HepG2 (cell line): ENCODE measurements at regions not wholly inside any gene's neighbourhood (a gene's known extent, or its start where the extent isn't known, plus 50 kb on each side); places are given as distances from the start of the nearest gene placed in this dataset.

Source experiments
- ATAC-seq: fragments of 200-7000 bp; cut with Tn5 transposase; 3 replicates; pipeline ENCODE4 v1.9.1; 2020; ENCODE audit warnings: mild to moderate bottlenecking, moderate library complexity
- BruUV-seq: library from RNA; stranded (reverse); fragments of 400-500 nt; replicated peaks from 2 replicates; lab custom pipeline; 2021; lab: Mats Ljungman, UMichigan
- CTCF ChIA-PET: fragments of 300-600 bp; formaldehyde crosslinking; extraction: SDS; loops from one replicate; lab custom pipeline; 2021; ENCODE audit warnings: low total read pairs, inconsistent platforms, low intra/inter-chr PET ratio; lab: Yijun Ruan, JAX
- POLR2A ChIA-PET: fragments of 350-600 bp; sonication (Branson Sonifier 250); formaldehyde crosslinking; loops from one replicate; lab custom pipeline; 2020; ENCODE audit warnings: antibody characterized with exemption, inconsistent platforms; lab: Yijun Ruan, JAX
- DNase-seq: peaks from one replicate; pipeline ENCODE4 v3.0.0-alpha.2; 2015; ENCODE audit warnings: low spot score
- FAIRE-seq: peaks from 3 replicates; lab custom pipeline; 2011; peaks lifted over from hg19 to GRCh38; lab: Jason Lieb, UNC
- H2AFZ ChIP-seq: one replicate; pipeline ENCODE4 v1.6.1; 2011; ENCODE audit warnings: low read length, inconsistent platforms
- H3K27ac ChIP-seq: fragments of 300-600 bp; 3 replicates; pipeline ENCODE4 v1.8.0; 2011; ENCODE audit warnings: mixed run types, mild to moderate bottlenecking, mixed read lengths, low read length, inconsistent platforms; ENCODE audit not compliant: insufficient read depth; ENCODE audit errors: extremely low read length
- H3K27me3 ChIP-seq, 2 experiments: fragments of 200-600 bp in 1 of 2; 2 replicates in 1 of 2; 3 replicates in 1 of 2; pipeline versions ENCODE4 v1.6.0 to v1.8.0; 2011; ENCODE audit warnings: low read length in 2 of 2, mild to moderate bottlenecking in 2 of 2, moderate library complexity in 2 of 2, inconsistent platforms in 1 of 2; ENCODE audit not compliant: insufficient read depth in 2 of 2, control insufficient read depth in 1 of 2
- H3K36me3 ChIP-seq, 2 experiments: fragments of 200-600 bp in 1 of 2; replicated peaks in 1 of 2; 2 replicates in 1 of 2; 3 replicates in 1 of 2; pipeline versions ENCODE4 v1.5.1 to v1.8.0; 2011; ENCODE audit warnings: low read length in 2 of 2, inconsistent platforms in 1 of 2; ENCODE audit not compliant: insufficient read depth in 2 of 2, control insufficient read depth in 1 of 2
- H3K4me1 ChIP-seq: 2 replicates; pipeline ENCODE4 v1.5.1; 2012; ENCODE audit warnings: low read length, inconsistent platforms; ENCODE audit not compliant: insufficient read depth
- H3K4me2 ChIP-seq: 2 replicates; pipeline ENCODE4 v1.6.0; 2011; ENCODE audit warnings: low read depth, low read length, inconsistent platforms
- H3K4me3 ChIP-seq, 3 experiments: fragments of 200-600 bp in 1 of 3; sonication (generic), shearing (Covaris generic) in 1 of 3; replicated peaks in 1 of 3; 2 replicates each; pipeline ENCODE4 v1.5.1; 2011 to 2016; ENCODE audit warnings: low read length in 3 of 3, inconsistent platforms in 2 of 3, low read depth in 2 of 3, mild to moderate bottlenecking in 2 of 3, control low read depth in 1 of 3, mixed read lengths in 1 of 3; ENCODE audit not compliant: insufficient read depth in 1 of 3
- H3K79me2 ChIP-seq: one replicate; pipeline ENCODE4 v1.6.1; 2011; ENCODE audit warnings: low read length, inconsistent platforms; ENCODE audit not compliant: insufficient read depth
- H3K9ac ChIP-seq: 2 replicates; pipeline ENCODE4 v1.6.0; 2011; ENCODE audit warnings: mild to moderate bottlenecking, low read depth, low read length, inconsistent platforms; ENCODE audit not compliant: insufficient read depth
- H3K9me3 ChIP-seq: 2 replicates; pipeline ENCODE4 v1.5.1; 2012; ENCODE audit warnings: mild to moderate bottlenecking, low read length
- H4K20me1 ChIP-seq: 2 replicates; pipeline ENCODE4 v1.6.0; 2011; ENCODE audit warnings: inconsistent platforms, mild to moderate bottlenecking, low read length, moderate library complexity; ENCODE audit not compliant: insufficient read depth
- HIC2 ChIP-seq: sonication (generic); formaldehyde crosslinking; IDR thresholded peaks from 2 replicates; pipeline ENCODE4 v1.9.0; 2022; ENCODE audit warnings: low read depth, missing genetic modification reagents
- IKZF4 ChIP-seq: sonication (generic); formaldehyde crosslinking; IDR thresholded peaks from 2 replicates; pipeline ENCODE4 v1.5.1; 2020; ENCODE audit warnings: borderline replicate concordance, mild to moderate bottlenecking, low read depth, missing genetic modification reagents; ENCODE audit errors: not compliant biosample characterization
- JDP2 ChIP-seq: sonication (generic); formaldehyde crosslinking; IDR thresholded peaks from 2 replicates; pipeline ENCODE4 v1.8.1; 2022; ENCODE audit warnings: missing genetic modification reagents, borderline replicate concordance
- KLF11 ChIP-seq: IDR thresholded peaks from 2 replicates; pipeline ENCODE4 v1.6.1; 2016; ENCODE audit warnings: missing compliant biosample characterization
- NFE2 ChIP-seq: sonication (generic); formaldehyde crosslinking; IDR thresholded peaks from 2 replicates; pipeline ENCODE4 v1.4.0; 2020; ENCODE audit warnings: missing genetic modification reagents
- NKX3-1 ChIP-seq: sonication (generic); formaldehyde crosslinking; IDR thresholded peaks from 2 replicates; pipeline ENCODE4 v1.5.0; 2020; ENCODE audit warnings: missing genetic modification reagents
- RFXAP ChIP-seq: sonication (generic); formaldehyde crosslinking; IDR thresholded peaks from 2 replicates; pipeline ENCODE4 v1.4.0; 2020; ENCODE audit warnings: missing genetic modification reagents, borderline replicate concordance
- SMC3 ChIP-seq: IDR thresholded peaks from 2 replicates; pipeline ENCODE4 v1.6.1; 2011; ENCODE audit warnings: low read length, improper control_type of control experiment
- ZBTB42 ChIP-seq: sonication (generic); formaldehyde crosslinking; IDR thresholded peaks from 2 replicates; pipeline ENCODE4 v1.5.0; 2020; ENCODE audit warnings: mild to moderate bottlenecking, missing genetic modification reagents
- ZBTB7B ChIP-seq: sonication (generic); formaldehyde crosslinking; IDR thresholded peaks from 2 replicates; pipeline ENCODE4 v1.4.0; 2020; ENCODE audit warnings: missing genetic modification reagents
- ZHX1 ChIP-seq: sonication (generic); formaldehyde crosslinking; IDR thresholded peaks from 2 replicates; pipeline ENCODE4 v1.8.1; 2022; ENCODE audit warnings: low read depth, mild to moderate bottlenecking, missing genetic modification reagents
- ZNF101 ChIP-seq: sonication (generic); formaldehyde crosslinking; IDR thresholded peaks from 2 replicates; pipeline ENCODE4 v1.4.0; 2020; ENCODE audit warnings: mild to moderate bottlenecking, low read depth, missing genetic modification reagents, borderline replicate concordance
- ZNF256 ChIP-seq: sonication (generic); formaldehyde crosslinking; conservative IDR thresholded peaks from 2 replicates; pipeline ENCODE4 v1.4.0; 2020; ENCODE audit warnings: missing genetic modification reagents
- ZNF263 ChIP-seq: sonication (generic); formaldehyde crosslinking; IDR thresholded peaks from 2 replicates; pipeline ENCODE4 v1.4.0; 2020; ENCODE audit warnings: missing genetic modification reagents
- ZNF83 ChIP-seq: sonication (generic); formaldehyde crosslinking; IDR thresholded peaks from 2 replicates; pipeline ENCODE4 v1.4.0; 2020; ENCODE audit warnings: missing genetic modification reagents, mild to moderate bottlenecking, borderline replicate concordance
- WGBS: methylation state at CpG from one replicate; pipeline ENCODE4 v1.1.6; 2017; ENCODE audit warnings: low lambda C conversion rate; 5-methylcytosine and 5-hydroxymethylcytosine counted together
- in situ Hi-C: cut with HindIII; loops from 2 replicates; pipeline ENCODE4 v1.10.0; 2017; ENCODE audit warnings: low pct_unique_long_range_greater_than_20kb; ENCODE audit not compliant: extremely low pct_ligation_motif_present
- intact Hi-C: fragments of 100-400 bp; cut with micrococcal nuclease; formaldehyde crosslinking; loops from one replicate; pipeline ENCODE4 v1.10.0; 2022; ENCODE audit not compliant: unreplicated experiment

GRCh38 chr3:144341471-144341870, 369.8 kb downstream of the DIPK2A start:
- ATAC-seq: no peak
- CTCF ChIA-PET: no interaction called here
- Histone ChIP-seq H3K9me3 (no peaks in the 10 kb centered on the region), H3K4me1 (no peaks in the 10 kb centered on the region), H3K79me2 (no peaks in the 10 kb centered on the region), H3K4me2 (no peak overlapping the region), H3K9ac (no peak overlapping the region), H3K4me3 (no peak overlapping the region), H3K27ac (no peak overlapping the region), H3K27me3 (no peaks in the 10 kb centered on the region), H3K36me3 (no peaks in the 10 kb centered on the region), H2AFZ (no peak overlapping the region), H4K20me1 (no peaks in the 10 kb centered on the region)
- no peak for FAIRE-seq
- no TSS peak for BruUV-seq
- DNase-seq: no peak
- intact Hi-C loops (no loop called here), in situ Hi-C loops (no loop called here)
- 0% methylated on average over 4 of the region's 4 CpGs for WGBS
- POLR2A ChIA-PET: no interaction called here
- TF ChIP-seq HIC2 (CRISPR knock-in tag) (no peak), NKX3-1 (no peak), ZNF101 (no peak), ZBTB7B (CRISPR knock-in tag) (no peak), ZBTB42 (CRISPR knock-in tag) (no peak), NFE2 (CRISPR knock-in tag) (no peak), ZNF263 (CRISPR knock-in tag) (no peak), ZHX1 (CRISPR knock-in tag) (no peak), IKZF4 (no peak), KLF11 (CRISPR knock-in tag) (no peak), ZNF83 (CRISPR knock-in tag) (no peak), SMC3 (no peak), RFXAP (CRISPR knock-in tag) (no peak), JDP2 (CRISPR knock-in tag) (no peak), ZNF256 (CRISPR knock-in tag) (no peak)
